ENCODE measurements at regions not wholly inside any gene's neighbourhood (a gene's known extent, or its start where the extent isn't known, plus 50 kb on each side); places are given as distances from the start of the nearest gene placed in this dataset.

- H3K79me2 ChIP-seq (ENCODE audit: insufficient read depth, low read length), result no peaks in the 10 kb centered on the region
- H3K9me3 ChIP-seq (ENCODE audit: control insufficient read depth in 1 of 2, insufficient read depth in 1 of 2, low read depth in 1 of 2, low read length in 2 of 2), result no peaks in the 10 kb centered on the region
- TF ChIP-seq POLR2AphosphoS5 (IDR thresholded peaks at IDR 0.05; ENCODE audit: low read depth, low read length) (no peak), SRF (IDR thresholded peaks at IDR 0.05; ENCODE audit: low read depth) (no peak), REST (IDR thresholded peaks at IDR 0.05; ENCODE audit: low read depth) (no peak), ZBTB33 (IDR thresholded peaks at IDR 0.05; ENCODE audit: extremely low read depth, insufficient replicate concordance, low read length) (no peak), SIN3A (IDR thresholded peaks at IDR 0.05; ENCODE audit: low read depth) (no peak), YY1 (IDR thresholded peaks at IDR 0.05; ENCODE audit: extremely low read depth, insufficient replicate concordance, low read depth, low read length) (no peak), EZH2 (IDR thresholded peaks at IDR 0.05) (no peak), ELF1 (IDR thresholded peaks at IDR 0.05; ENCODE audit: borderline replicate concordance, low read depth) (no peak)
- no peak overlapping the region for H2AFZ ChIP-seq (ENCODE audit: low read depth, low read length, poor library complexity, severe bottlenecking)
- CTCF ChIA-PET, result no interaction called here
- H3K9ac ChIP-seq (ENCODE audit: low read length), result no peak overlapping the region
- H3K36me3 ChIP-seq (ENCODE audit: control insufficient read depth in 1 of 2, insufficient read depth in 2 of 2, low read length in 2 of 2), result no peaks in the 10 kb centered on the region
- POLR2A ChIA-PET, result no interaction called here
- ATAC-seq (no peak), DNase-seq (ENCODE audit: low read depth, low spot score) (no peak)
- H4K20me1 ChIP-seq (ENCODE audit: insufficient read depth), result no peaks in the 10 kb centered on the region
- intact Hi-C loops (cut with micrococcal nuclease), result no loop called here
- RAD21 ChIA-PET (ENCODE audit: low non-redundant PET in 1 of 2, low total read pairs in 2 of 2, uncharacterized antibody in 2 of 2, unreplicated experiment in 2 of 2), result no interaction called here
- H3K4me2 ChIP-seq (ENCODE audit: low read length), result no peak overlapping the region
- BruUV-seq (replicated peaks), result no TSS peak
- no peak overlapping the region for H3K4me3 ChIP-seq (replicated peaks in 1 of 2; ENCODE audit: low read depth in 1 of 2, low read length in 2 of 2)
- no peaks in the 10 kb centered on the region for H3K9me2 ChIP-seq (ENCODE audit: insufficient read depth)
- no peaks in the 10 kb centered on the region for H3K27me3 ChIP-seq (ENCODE audit: insufficient read depth, low read length)
- H3K4me1 ChIP-seq (ENCODE audit: control insufficient read depth in 1 of 2, insufficient read depth in 2 of 2, low read length in 2 of 2), result no peaks in the 10 kb centered on the region
- no peak overlapping the region for H3K27ac ChIP-seq (ENCODE audit: low read depth, low read length)
Measured at GRCh38 chr2:175567435-175568061, 386.0 kb upstream of the ATP5MC3 start.
